T47D (cell line): ENCODE measurements at regions not wholly inside any gene's neighbourhood (a gene's known extent, or its start where the extent isn't known, plus 50 kb on each side); places are given as distances from the start of the nearest gene placed in this dataset.

Source experiments
- DNase-seq, 2 experiments: peaks; one replicate each; pipeline versions ENCODE4 v3.0.0 to v3.0.0-alpha.2; 2011 to 2012; ENCODE audit warnings: low read depth in 1 of 2, low spot score in 1 of 2
- JUND ChIP-seq: IDR thresholded peaks from 2 replicates; pipeline ENCODE4 v1.6.1; 2012; ENCODE audit warnings: low read depth
- in situ Hi-C: cut with HindIII; loops from 2 replicates; pipeline ENCODE4 v1.10.0; 2016; ENCODE audit warnings: low sequenced_read_pairs, low pct_unique_long_range_greater_than_20kb

- in situ Hi-C loops = no loop called here
- TF ChIP-seq JUND = no peak
- DNase-seq = no peak
These were observed 164.8 kb downstream of the C7orf25 start for GRCh38 chr7:42747044-42747443.

GRCh38 chr7:42746214-42746613 is 165.7 kb downstream of the C7orf25 start:
- in situ Hi-C loops = no loop called here
- DNase-seq = no peak
- TF ChIP-seq JUND = no peak

GRCh38 chr7:42745357-42746059 is 166.4 kb downstream of the C7orf25 start:
- no peak for TF ChIP-seq JUND
- DNase-seq = peak; percentile 16 to 60
- in situ Hi-C loops = no loop called here

- no peak for TF ChIP-seq JUND
These were observed 167.1 kb downstream of the C7orf25 start for GRCh38 chr7:42744746-42745145.

GRCh38 chr7:42743077-42743858 is 168.6 kb downstream of the C7orf25 start:
- no peak for TF ChIP-seq JUND
- no peak for DNase-seq
- in situ Hi-C loops = no loop called here

More at GRCh38 chr7:42744746-42745145, 167.1 kb downstream of the C7orf25 start:
- DNase-seq = no peak
- in situ Hi-C loops = no loop called here

- in situ Hi-C loops = no loop called here
- no peak for DNase-seq
- TF ChIP-seq JUND = no peak
These were observed 169.6 kb downstream of the C7orf25 start for GRCh38 chr7:42742318-42742717.

- no peak for DNase-seq
- no peak for TF ChIP-seq JUND
- in situ Hi-C loops = no loop called here
These were observed 171.5 kb downstream of the C7orf25 start for GRCh38 chr7:42740408-42740807.

- peak in 1 of 2 experiments; percentile 37 for DNase-seq
- in situ Hi-C loops = no loop called here
- TF ChIP-seq JUND = no peak
These were observed 172.2 kb downstream of the C7orf25 start for GRCh38 chr7:42739638-42740037.

- DNase-seq = peak; percentile 28 to 69
- in situ Hi-C loops = no loop called here
- TF ChIP-seq JUND = no peak
These were observed 174.9 kb downstream of the C7orf25 start for GRCh38 chr7:42736931-42737330.

GRCh38 chr7:42735081-42735480 is 176.8 kb downstream of the C7orf25 start:
- in situ Hi-C loops = no loop called here
- no peak for TF ChIP-seq JUND
- no peak for DNase-seq

GRCh38 chr7:42734568-42734967 is 177.3 kb downstream of the C7orf25 start:
- no peak for TF ChIP-seq JUND
- DNase-seq = no peak
- in situ Hi-C loops = no loop called here

GRCh38 chr7:42733040-42733439 is 178.8 kb downstream of the C7orf25 start:
- in situ Hi-C loops = no loop called here
- no peak for DNase-seq
- TF ChIP-seq JUND = no peak

- no peak for TF ChIP-seq JUND
- DNase-seq = no peak
- in situ Hi-C loops = no loop called here
These were observed 181.3 kb downstream of the C7orf25 start for GRCh38 chr7:42730586-42730985.
